Fibroblast of peridontal ligament (primary cell): ENCODE measurements at regions not wholly inside any gene's neighbourhood (a gene's known extent, or its start where the extent isn't known, plus 50 kb on each side); places are given as distances from the start of the nearest gene placed in this dataset.
A peak's percentile ranks its signal among the peaks of the same experiment; 100 is the strongest.
"Not testable (repeated sequence)": the region's sequence is repeated elsewhere in the genome, so short reads cannot be mapped to it uniquely, and the experiment has no call there.

ENCODE experiments used
- DNase-seq: peaks from one replicate; pipeline ENCODE4 v3.0.0-alpha.2; 2010; ENCODE audit errors: extremely low read depth

- DNase-seq: no peak
Measured at GRCh38 chr4:66556651-66557278, 886.5 kb upstream of the EPHA5 start.

- peak; percentile 58 for DNase-seq
Measured at GRCh38 chr4:66555301-66555700, 885.0 kb upstream of the EPHA5 start.

- no peak for DNase-seq
Measured at GRCh38 chr4:66554826-66555225, 884.5 kb upstream of the EPHA5 start.

GRCh38 chr4:66545301-66545700, 875.0 kb upstream of the EPHA5 start:
- not testable (repeated sequence) for DNase-seq

- DNase-seq: no peak
Measured at GRCh38 chr4:66544281-66544680, 874.0 kb upstream of the EPHA5 start.

- peak; percentile 51 for DNase-seq
Measured at GRCh38 chr4:66539745-66540144, 869.5 kb upstream of the EPHA5 start.

- no peak for DNase-seq
Measured at GRCh38 chr4:66524781-66525180, 854.5 kb upstream of the EPHA5 start.

GRCh38 chr4:66522244-66522643, 852.0 kb upstream of the EPHA5 start:
- DNase-seq: no peak

GRCh38 chr4:66516940-66517339, 846.7 kb upstream of the EPHA5 start:
- no peak for DNase-seq

GRCh38 chr4:66506985-66507384, 836.7 kb upstream of the EPHA5 start:
- DNase-seq: no peak

- DNase-seq: no peak
Measured at GRCh38 chr4:66501997-66502396, 831.7 kb upstream of the EPHA5 start.

GRCh38 chr4:66490729-66491128, 820.4 kb upstream of the EPHA5 start:
- no peak for DNase-seq

GRCh38 chr4:66489783-66490452, 819.6 kb upstream of the EPHA5 start:
- DNase-seq: peak; percentile 71

GRCh38 chr4:66489370-66489769, 819.1 kb upstream of the EPHA5 start:
- DNase-seq: no peak

- no peak for DNase-seq
Measured at GRCh38 chr4:66486068-66486467, 815.8 kb upstream of the EPHA5 start.

- DNase-seq: no peak
Measured at GRCh38 chr4:66482186-66482585, 811.9 kb upstream of the EPHA5 start.

GRCh38 chr4:66475596-66475995, 805.3 kb upstream of the EPHA5 start:
- peak; percentile 17 for DNase-seq

GRCh38 chr4:66465111-66465510, 794.8 kb upstream of the EPHA5 start:
- DNase-seq: peak; percentile 69

- not testable (repeated sequence) for DNase-seq
Measured at GRCh38 chr4:66462890-66463289, 792.6 kb upstream of the EPHA5 start.

GRCh38 chr4:66451741-66452140, 781.5 kb upstream of the EPHA5 start:
- no peak for DNase-seq

GRCh38 chr4:66443008-66443407, 772.7 kb upstream of the EPHA5 start:
- DNase-seq: no peak

- DNase-seq: no peak
Measured at GRCh38 chr4:66439508-66439907, 769.2 kb upstream of the EPHA5 start.

- DNase-seq: no peak
Measured at GRCh38 chr4:66433706-66434105, 763.4 kb upstream of the EPHA5 start.

GRCh38 chr4:66430856-66431255, 760.6 kb upstream of the EPHA5 start:
- peak; percentile 34 for DNase-seq
